ENCODE measurements at regions not wholly inside any gene's neighbourhood (a gene's known extent, or its start where the extent isn't known, plus 50 kb on each side); places are given as distances from the start of the nearest gene placed in this dataset.

GRCh38 chr11:45444796-45445195 lies 158.7 kb upstream of the SYT13 start:
- no peak for DNase-seq (ENCODE audit: low spot score)
- TF ChIP-seq EZH2 (IDR thresholded peaks at IDR 0.05; ENCODE audit: low read depth, unreplicated experiment) = no peak
- TF ChIP-seq, protein P1, sequence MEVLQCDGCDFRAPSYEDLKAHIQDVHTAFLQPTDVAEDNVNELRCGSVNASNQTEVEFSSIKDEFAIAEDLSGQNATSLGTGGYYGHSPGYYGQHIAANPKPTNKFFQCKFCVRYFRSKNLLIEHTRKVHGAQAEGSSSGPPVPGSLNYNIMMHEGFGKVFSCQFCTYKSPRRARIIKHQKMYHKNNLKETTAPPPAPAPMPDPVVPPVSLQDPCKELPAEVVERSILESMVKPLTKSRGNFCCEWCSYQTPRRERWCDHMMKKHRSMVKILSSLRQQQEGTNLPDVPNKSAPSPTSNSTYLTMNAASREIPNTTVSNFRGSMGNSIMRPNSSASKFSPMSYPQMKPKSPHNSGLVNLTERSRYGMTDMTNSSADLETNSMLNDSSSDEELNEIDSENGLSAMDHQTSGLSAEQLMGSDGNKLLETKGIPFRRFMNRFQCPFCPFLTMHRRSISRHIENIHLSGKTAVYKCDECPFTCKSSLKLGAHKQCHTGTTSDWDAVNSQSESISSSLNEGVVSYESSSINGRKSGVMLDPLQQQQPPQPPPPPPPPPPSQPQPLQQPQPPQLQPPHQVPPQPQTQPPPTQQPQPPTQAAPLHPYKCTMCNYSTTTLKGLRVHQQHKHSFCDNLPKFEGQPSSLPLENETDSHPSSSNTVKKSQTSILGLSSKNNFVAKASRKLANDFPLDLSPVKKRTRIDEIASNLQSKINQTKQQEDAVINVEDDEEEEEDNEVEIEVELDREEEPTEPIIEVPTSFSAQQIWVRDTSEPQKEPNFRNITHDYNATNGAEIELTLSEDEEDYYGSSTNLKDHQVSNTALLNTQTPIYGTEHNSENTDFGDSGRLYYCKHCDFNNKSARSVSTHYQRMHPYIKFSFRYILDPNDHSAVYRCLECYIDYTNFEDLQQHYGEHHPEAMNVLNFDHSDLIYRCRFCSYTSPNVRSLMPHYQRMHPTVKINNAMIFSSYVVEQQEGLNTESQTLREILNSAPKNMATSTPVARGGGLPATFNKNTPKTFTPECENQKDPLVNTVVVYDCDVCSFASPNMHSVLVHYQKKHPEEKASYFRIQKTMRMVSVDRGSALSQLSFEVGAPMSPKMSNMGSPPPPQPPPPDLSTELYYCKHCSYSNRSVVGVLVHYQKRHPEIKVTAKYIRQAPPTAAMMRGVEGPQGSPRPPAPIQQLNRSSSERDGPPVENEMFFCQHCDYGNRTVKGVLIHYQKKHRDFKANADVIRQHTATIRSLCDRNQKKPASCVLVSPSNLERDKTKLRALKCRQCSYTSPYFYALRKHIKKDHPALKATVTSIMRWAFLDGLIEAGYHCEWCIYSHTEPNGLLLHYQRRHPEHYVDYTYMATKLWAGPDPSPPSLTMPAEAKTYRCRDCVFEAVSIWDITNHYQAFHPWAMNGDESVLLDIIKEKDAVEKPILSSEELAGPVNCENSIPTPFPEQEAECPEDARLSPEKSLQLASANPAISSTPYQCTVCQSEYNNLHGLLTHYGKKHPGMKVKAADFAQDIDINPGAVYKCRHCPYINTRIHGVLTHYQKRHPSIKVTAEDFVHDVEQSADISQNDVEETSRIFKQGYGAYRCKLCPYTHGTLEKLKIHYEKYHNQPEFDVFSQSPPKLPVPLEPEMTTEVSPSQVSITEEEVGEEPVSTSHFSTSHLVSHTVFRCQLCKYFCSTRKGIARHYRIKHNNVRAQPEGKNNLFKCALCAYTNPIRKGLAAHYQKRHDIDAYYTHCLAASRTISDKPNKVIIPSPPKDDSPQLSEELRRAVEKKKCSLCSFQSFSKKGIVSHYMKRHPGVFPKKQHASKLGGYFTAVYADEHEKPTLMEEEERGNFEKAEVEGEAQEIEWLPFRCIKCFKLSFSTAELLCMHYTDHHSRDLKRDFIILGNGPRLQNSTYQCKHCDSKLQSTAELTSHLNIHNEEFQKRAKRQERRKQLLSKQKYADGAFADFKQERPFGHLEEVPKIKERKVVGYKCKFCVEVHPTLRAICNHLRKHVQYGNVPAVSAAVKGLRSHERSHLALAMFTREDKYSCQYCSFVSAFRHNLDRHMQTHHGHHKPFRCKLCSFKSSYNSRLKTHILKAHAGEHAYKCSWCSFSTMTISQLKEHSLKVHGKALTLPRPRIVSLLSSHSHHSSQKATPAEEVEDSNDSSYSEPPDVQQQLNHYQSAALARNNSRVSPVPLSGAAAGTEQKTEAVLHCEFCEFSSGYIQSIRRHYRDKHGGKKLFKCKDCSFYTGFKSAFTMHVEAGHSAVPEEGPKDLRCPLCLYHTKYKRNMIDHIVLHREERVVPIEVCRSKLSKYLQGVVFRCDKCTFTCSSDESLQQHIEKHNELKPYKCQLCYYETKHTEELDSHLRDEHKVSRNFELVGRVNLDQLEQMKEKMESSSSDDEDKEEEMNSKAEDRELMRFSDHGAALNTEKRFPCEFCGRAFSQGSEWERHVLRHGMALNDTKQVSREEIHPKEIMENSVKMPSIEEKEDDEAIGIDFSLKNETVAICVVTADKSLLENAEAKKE (CRISPR knock-in tag; IDR thresholded peaks at IDR 0.05) = no peak
- no peak for TF ChIP-seq ETS1 (IDR thresholded peaks at IDR 0.05)
- TF ChIP-seq, protein P2, sequence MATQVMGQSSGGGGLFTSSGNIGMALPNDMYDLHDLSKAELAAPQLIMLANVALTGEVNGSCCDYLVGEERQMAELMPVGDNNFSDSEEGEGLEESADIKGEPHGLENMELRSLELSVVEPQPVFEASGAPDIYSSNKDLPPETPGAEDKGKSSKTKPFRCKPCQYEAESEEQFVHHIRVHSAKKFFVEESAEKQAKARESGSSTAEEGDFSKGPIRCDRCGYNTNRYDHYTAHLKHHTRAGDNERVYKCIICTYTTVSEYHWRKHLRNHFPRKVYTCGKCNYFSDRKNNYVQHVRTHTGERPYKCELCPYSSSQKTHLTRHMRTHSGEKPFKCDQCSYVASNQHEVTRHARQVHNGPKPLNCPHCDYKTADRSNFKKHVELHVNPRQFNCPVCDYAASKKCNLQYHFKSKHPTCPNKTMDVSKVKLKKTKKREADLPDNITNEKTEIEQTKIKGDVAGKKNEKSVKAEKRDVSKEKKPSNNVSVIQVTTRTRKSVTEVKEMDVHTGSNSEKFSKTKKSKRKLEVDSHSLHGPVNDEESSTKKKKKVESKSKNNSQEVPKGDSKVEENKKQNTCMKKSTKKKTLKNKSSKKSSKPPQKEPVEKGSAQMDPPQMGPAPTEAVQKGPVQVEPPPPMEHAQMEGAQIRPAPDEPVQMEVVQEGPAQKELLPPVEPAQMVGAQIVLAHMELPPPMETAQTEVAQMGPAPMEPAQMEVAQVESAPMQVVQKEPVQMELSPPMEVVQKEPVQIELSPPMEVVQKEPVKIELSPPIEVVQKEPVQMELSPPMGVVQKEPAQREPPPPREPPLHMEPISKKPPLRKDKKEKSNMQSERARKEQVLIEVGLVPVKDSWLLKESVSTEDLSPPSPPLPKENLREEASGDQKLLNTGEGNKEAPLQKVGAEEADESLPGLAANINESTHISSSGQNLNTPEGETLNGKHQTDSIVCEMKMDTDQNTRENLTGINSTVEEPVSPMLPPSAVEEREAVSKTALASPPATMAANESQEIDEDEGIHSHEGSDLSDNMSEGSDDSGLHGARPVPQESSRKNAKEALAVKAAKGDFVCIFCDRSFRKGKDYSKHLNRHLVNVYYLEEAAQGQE (IDR thresholded peaks at IDR 0.05; ENCODE audit: unreplicated experiment) = no peak
- TF ChIP-seq ZNF331 (CRISPR knock-in tag; IDR thresholded peaks at IDR 0.05; ENCODE audit: low read depth) = no peak
- no peak for TF ChIP-seq NANOG (IDR thresholded peaks at IDR 0.05; ENCODE audit: borderline replicate concordance)
- H3K4me1 Mint-ChIP-seq = peaks cover 4% of the 10 kb centered on the region; the same call in 2 of the 3 replicates
- H4K20me1 ChIP-seq (replicated peaks; ENCODE audit: insufficient read depth) = no peaks in the 10 kb centered on the region
- no peak overlapping the region for H3K27ac Mint-ChIP-seq
- no peaks in the 10 kb centered on the region for H3K36me3 Mint-ChIP-seq (ENCODE audit: low read depth)
- H3K9me3 Mint-ChIP-seq = peaks cover 6% of the 10 kb centered on the region; the same call in 1 of the 3 replicates
- ATAC-seq = peak; percentile 46
- no peaks in the 10 kb centered on the region for H3K27me3 Mint-ChIP-seq (ENCODE audit: insufficient read depth, low read depth, poor library complexity)
- no peaks in the 10 kb centered on the region for H3K36me3 ChIP-seq (ENCODE audit: insufficient read depth)
- no peaks in the 10 kb centered on the region for H3K4me1 ChIP-seq (ENCODE audit: insufficient read depth)
- no peak overlapping the region for H3K4me3 ChIP-seq
- no peaks in the 10 kb centered on the region for H3K27me3 ChIP-seq (ENCODE audit: insufficient read depth)
- no peaks in the 10 kb centered on the region for H3K9me2 ChIP-seq (ENCODE audit: insufficient read depth)
- no peak overlapping the region for H3K4me2 ChIP-seq
- no peak overlapping the region for H2AFZ ChIP-seq
- H3K4me3 Mint-ChIP-seq = no peak overlapping the region
- no peaks in the 10 kb centered on the region for H3K79me2 ChIP-seq (replicated peaks; ENCODE audit: insufficient read depth)
- H3F3A ChIP-seq (replicated peaks; ENCODE audit: low read depth) = no peaks in the 10 kb centered on the region
- no peak overlapping the region for H3K27ac ChIP-seq (ENCODE audit: low read depth)

Data from GM23338 (cell line).